ENCODE measurements at regions not wholly inside any gene's neighbourhood (a gene's known extent, or its start where the extent isn't known, plus 50 kb on each side); places are given as distances from the start of the nearest gene placed in this dataset.

- 83 to 85% methylated on average over 2 of the region's 2 CpGs for WGBS, 2 experiments (ENCODE audit: low coverage in 1 of 2, low lambda C conversion rate in 2 of 2, missing lambda C conversion rate in 2 of 2)
- Histone ChIP-seq H3K4me3 (no peak overlapping the region), H4K20me1 (ENCODE audit: insufficient read depth) (no peaks in the 10 kb centered on the region), H3F3A (ENCODE audit: insufficient read depth) (no peaks in the 10 kb centered on the region), H3K4me2 (ENCODE audit: unreplicated experiment) (no peak overlapping the region), H3K9me2 (ENCODE audit: insufficient read depth) (no peaks in the 10 kb centered on the region), H3K27me3 (replicated peaks; ENCODE audit: insufficient read depth) (no peaks in the 10 kb centered on the region), H3K27ac (no peak overlapping the region), H3K36me3 (ENCODE audit: low read depth) (no peaks in the 10 kb centered on the region), H3K9me3 (ENCODE audit: low read depth) (no peaks in the 10 kb centered on the region), H2AFZ (no peak overlapping the region), H3K4me1 (ENCODE audit: insufficient read depth) (no peaks in the 10 kb centered on the region), H3K79me2 (ENCODE audit: insufficient read depth) (no peaks in the 10 kb centered on the region), H3K9ac (no peak overlapping the region)
- TF ChIP-seq EZH2phosphoT487 (IDR thresholded peaks at IDR 0.05; ENCODE audit: insufficient read depth, low read depth) (no peak), EZH2 (IDR thresholded peaks at IDR 0.05; ENCODE audit: insufficient read depth, poor library complexity, severe bottlenecking) (no peak)
- in situ Hi-C loops (cut with MboI): no loop called here
- no peak for DNase-seq
Observed at GRCh38 chr4:17265139-17265538, 246.8 kb downstream of the QDPR start.

GRCh38 chr4:17260166-17260907, 251.6 kb downstream of the QDPR start:
- TF ChIP-seq EZH2phosphoT487 (IDR thresholded peaks at IDR 0.05; ENCODE audit: insufficient read depth, low read depth) (no peak), EZH2 (IDR thresholded peaks at IDR 0.05; ENCODE audit: insufficient read depth, poor library complexity, severe bottlenecking) (no peak)
- Histone ChIP-seq H3K9me3 (ENCODE audit: low read depth) (no peaks in the 10 kb centered on the region), H3F3A (ENCODE audit: insufficient read depth) (no peaks in the 10 kb centered on the region), H2AFZ (no peak overlapping the region), H3K27me3 (replicated peaks; ENCODE audit: insufficient read depth) (no peaks in the 10 kb centered on the region), H4K20me1 (ENCODE audit: insufficient read depth) (no peaks in the 10 kb centered on the region), H3K27ac (no peak overlapping the region), H3K4me3 (no peak overlapping the region), H3K4me2 (ENCODE audit: unreplicated experiment) (no peak overlapping the region), H3K4me1 (ENCODE audit: insufficient read depth) (no peaks in the 10 kb centered on the region), H3K9ac (no peak overlapping the region), H3K9me2 (ENCODE audit: insufficient read depth) (no peaks in the 10 kb centered on the region), H3K36me3 (ENCODE audit: low read depth) (no peaks in the 10 kb centered on the region), H3K79me2 (ENCODE audit: insufficient read depth) (no peaks in the 10 kb centered on the region)
- in situ Hi-C loops (cut with MboI): no loop called here
- DNase-seq: no peak
- 69 to 71% methylated on average over 4 of the region's 4 CpGs for WGBS, 2 experiments (ENCODE audit: low coverage in 1 of 2, low lambda C conversion rate in 2 of 2, missing lambda C conversion rate in 2 of 2)

DNA sequence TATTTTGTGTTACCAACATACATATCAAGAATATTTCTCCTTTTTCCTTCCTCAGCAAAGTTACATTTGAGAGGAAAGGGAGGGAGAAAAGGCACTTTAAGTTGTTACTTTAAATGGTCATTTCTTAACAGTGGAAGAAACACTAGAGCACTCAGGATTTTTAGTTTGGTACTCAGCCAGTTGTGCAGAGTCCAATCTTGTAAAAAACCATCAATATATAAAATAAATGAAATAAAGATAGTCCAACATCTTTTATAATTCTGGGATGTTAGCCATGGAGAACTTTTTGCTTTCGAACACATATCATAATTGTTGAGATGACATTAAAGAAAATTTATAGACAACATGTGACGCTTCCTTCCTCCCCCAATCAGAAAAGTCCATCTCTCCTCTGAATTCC, 253.8 kb downstream of the QDPR start:
- H3K4me3 ChIP-seq: no peak overlapping the region
- H3K4me1 ChIP-seq (ENCODE audit: insufficient read depth): no peaks in the 10 kb centered on the region
- no peaks in the 10 kb centered on the region for H3F3A ChIP-seq (ENCODE audit: insufficient read depth)
- H4K20me1 ChIP-seq (ENCODE audit: insufficient read depth): no peaks in the 10 kb centered on the region
- no peak overlapping the region for H3K4me2 ChIP-seq (ENCODE audit: unreplicated experiment)
- 80% methylated on average over 2 of the region's 2 CpGs for WGBS, 2 experiments (ENCODE audit: low coverage in 1 of 2, low lambda C conversion rate in 2 of 2, missing lambda C conversion rate in 2 of 2)
- no peak overlapping the region for H3K27ac ChIP-seq
- H3K9me3 ChIP-seq (ENCODE audit: low read depth): no peaks in the 10 kb centered on the region
- H3K9me2 ChIP-seq (ENCODE audit: insufficient read depth): no peaks in the 10 kb centered on the region
- no peak for TF ChIP-seq EZH2 (IDR thresholded peaks at IDR 0.05; ENCODE audit: insufficient read depth, poor library complexity, severe bottlenecking)
- TF ChIP-seq EZH2phosphoT487 (IDR thresholded peaks at IDR 0.05; ENCODE audit: insufficient read depth, low read depth): no peak
- no peak overlapping the region for H3K9ac ChIP-seq
- DNase-seq: no peak
- no peaks in the 10 kb centered on the region for H3K79me2 ChIP-seq (ENCODE audit: insufficient read depth)
- no peaks in the 10 kb centered on the region for H3K36me3 ChIP-seq (ENCODE audit: low read depth)
- no peaks in the 10 kb centered on the region for H3K27me3 ChIP-seq (replicated peaks; ENCODE audit: insufficient read depth)
- in situ Hi-C loops (cut with MboI): no loop called here
- H2AFZ ChIP-seq: no peak overlapping the region

DNA sequence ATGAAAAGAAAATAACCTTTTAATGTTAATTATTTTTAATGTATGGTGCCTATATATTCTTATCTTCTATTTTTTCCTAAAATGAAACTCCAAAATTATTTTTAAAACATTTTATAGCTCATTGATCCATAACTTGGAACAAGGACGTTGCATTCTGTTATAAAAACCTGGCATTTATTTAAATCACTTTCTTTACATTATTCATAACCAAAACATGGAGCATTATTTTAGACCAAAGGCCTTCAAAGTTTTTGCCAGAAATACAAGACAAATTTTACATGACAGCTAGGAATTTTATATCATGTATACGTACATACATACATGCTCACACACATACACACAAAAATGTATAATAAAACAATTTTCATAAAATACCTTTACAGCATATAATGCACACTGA, 259.8 kb downstream of the QDPR start:
- Histone ChIP-seq H3K9ac (no peak overlapping the region), H3K4me3 (no peak overlapping the region), H3K9me2 (ENCODE audit: insufficient read depth) (no peaks in the 10 kb centered on the region), H3F3A (ENCODE audit: insufficient read depth) (no peaks in the 10 kb centered on the region), H3K9me3 (ENCODE audit: low read depth) (no peaks in the 10 kb centered on the region), H4K20me1 (ENCODE audit: insufficient read depth) (no peaks in the 10 kb centered on the region), H3K4me1 (ENCODE audit: insufficient read depth) (no peaks in the 10 kb centered on the region), H3K4me2 (ENCODE audit: unreplicated experiment) (no peak overlapping the region), H2AFZ (no peak overlapping the region), H3K36me3 (ENCODE audit: low read depth) (no peaks in the 10 kb centered on the region), H3K79me2 (ENCODE audit: insufficient read depth) (no peaks in the 10 kb centered on the region), H3K27me3 (replicated peaks; ENCODE audit: insufficient read depth) (no peaks in the 10 kb centered on the region), H3K27ac (no peak overlapping the region)
- WGBS, 2 experiments (ENCODE audit: low coverage in 1 of 2, low lambda C conversion rate in 2 of 2, missing lambda C conversion rate in 2 of 2): 85 to 89% methylated on average over 2 of the region's 2 CpGs
- TF ChIP-seq EZH2phosphoT487 (IDR thresholded peaks at IDR 0.05; ENCODE audit: insufficient read depth, low read depth) (no peak), EZH2 (IDR thresholded peaks at IDR 0.05; ENCODE audit: insufficient read depth, poor library complexity, severe bottlenecking) (no peak)
- no peak for DNase-seq
- in situ Hi-C loops (cut with MboI): no loop called here
